Heart left ventricle (tissue), 16 donors: ENCODE measurements at regions not wholly inside any gene's neighbourhood (a gene's known extent, or its start where the extent isn't known, plus 50 kb on each side); places are given as distances from the start of the nearest gene placed in this dataset.

Experiments used
- ATAC-seq, 4 donors: fragments of 200-7000 bp; cut with Tn5 transposase; one replicate each; pipeline ENCODE4 v1.9.1; 2020 to 2022; ENCODE audit warnings: moderate library complexity in 4 of 4, mild to moderate bottlenecking in 3 of 4, moderate number of reproducible peaks in 1 of 4
- DNase-seq, 5 donors: peaks; one replicate each; pipeline ENCODE4 v3.0.0-alpha.2; 2020
- H3K27ac ChIP-seq, 12 donors: fragments of 200-600 bp; sonication (generic) in 4 of 12; one replicate each; pipeline versions ENCODE4 v1.5.0 to v1.8.0; 2016 to 2022; ENCODE audit warnings: mild to moderate bottlenecking in 2 of 12
- H3K27me3 ChIP-seq, 9 donors: fragments of 200-600 bp; sonication (generic) in 2 of 9; one replicate each; pipeline versions ENCODE4 v1.5.1 to v1.8.0; 2016 to 2022; ENCODE audit warnings: mild to moderate bottlenecking in 3 of 9
- H3K36me3 ChIP-seq, 9 donors: fragments of 200-600 bp; sonication (generic) in 2 of 9; one replicate each; pipeline versions ENCODE4 v1.5.0 to v1.8.0; 2018 to 2022; ENCODE audit warnings: mild to moderate bottlenecking in 2 of 9
- H3K4me1 ChIP-seq, 12 donors: fragments of 200-600 bp; sonication (generic) in 4 of 12; one replicate each; pipeline versions ENCODE4 v1.5.0 to v1.8.0; 2016 to 2022; ENCODE audit warnings: mild to moderate bottlenecking in 3 of 12
- H3K4me3 ChIP-seq, 12 donors: fragments of 200-600 bp; sonication (generic) in 4 of 12; one replicate each; pipeline versions ENCODE4 v1.5.0 to v1.8.0; 2017 to 2022; ENCODE audit warnings: mild to moderate bottlenecking in 9 of 12, moderate library complexity in 4 of 12
- H3K9me3 ChIP-seq, 12 donors: fragments of 200-600 bp; sonication (generic) in 4 of 12; one replicate each; pipeline versions ENCODE4 v1.5.0 to v1.8.0; 2016 to 2022; ENCODE audit warnings: mild to moderate bottlenecking in 1 of 12
- CTCF ChIP-seq, 12 donors: fragments of 200-600 bp; sonication (generic) in 4 of 12; IDR thresholded peaks; one replicate each; pipeline versions ENCODE4 v1.5.0 to v1.8.0; 2018 to 2022; ENCODE audit warnings: antibody characterized with exemption in 12 of 12, mild to moderate bottlenecking in 5 of 12
- POLR2A ChIP-seq, 2 donors: fragments of 450-650 bp; IDR thresholded peaks; one replicate each; pipeline ENCODE4 v1.6.1; 2017; ENCODE audit warnings: antibody characterized with exemption in 2 of 2, mild to moderate bottlenecking in 2 of 2, moderate library complexity in 2 of 2
- WGBS, 4 donors: extraction: QIAGEN DNeasy Blood & Tissue Kit in 2 of 4; methylation state at CpG; one replicate each; pipeline versions ENCODE4 v1.1.5 to v1.1.7; 2013 to 2018; 5-methylcytosine and 5-hydroxymethylcytosine counted together
- intact Hi-C, 10 donors: fragments of 100-400 bp; cut with DNase I; formaldehyde crosslinking; loops; one replicate each; pipeline versions ENCODE4 v1.11.1 to v1.14.2; 2022
- donor health status: ischemic (EF 13 %, LVEDD 7.1; RV severe dilation, severe dysfunction).
- donor health status: healthy with polysubstance abuse.
- donor health status: DM: no; HTN: yes; CAD: no.
- donor health status: DM: no; HTN: no; CAD: no.
- donor health status: ischemic (EF 25% LVEDD 6.9; RV normal size, moderate dysfunction).
- donor health status: ischemic (EF 25% LVEDD 5.7; RV mildly dilated, moderate dysfunction).
- donor health status: healthy.
- donor health status: DM: yes; HTN: yes; CAD: no.
- donor health status: ischemic (EF 35%, LVEDD 5.7; RV mildly dilated, moderate dysfunction).
- donor health status: nonischemic (EF 11% LVEDD 7.7; RV severe dilation, severe dysfunction).
- donor health status: DM: yes; HTN: yes; CAD: no.
- donor health status: PGD.
- donor health status: ischemic (EF 29% LVEDD 5.4; RV normal size, mild dysfunction).
- donor health status: nonischemic (EF 23%, LVEDD 6.1; RV moderate dilation, normal function).

GRCh38 chr2:51256736-51257135, 224.8 kb upstream of the NRXN1 start:
- Histone ChIP-seq H3K36me3 (no peaks in the 10 kb centered on the region), H3K9me3 (peaks cover 0 to 17% (median 0%) of the 10 kb centered on the region in 12 donors), H3K4me3 (no peak overlapping the region), H3K27me3 (no peaks in the 10 kb centered on the region), H3K4me1 (no peaks in the 10 kb centered on the region), H3K27ac (no peak overlapping the region)
- no peak for TF ChIP-seq POLR2A (IDR thresholded peaks at IDR 0.05)
- TF ChIP-seq CTCF (IDR thresholded peaks at IDR 0.05), result no peak
- WGBS, 4 donors, result 84 to 88% (median 85%) methylated on average over 5 of the region's 5 CpGs
- DNase-seq, result no peak
- no peak for ATAC-seq
- intact Hi-C loops, result no loop called here

- Histone ChIP-seq H3K27me3 (no peaks in the 10 kb centered on the region), H3K9me3 (peaks cover 0 to 17% (median 0%) of the 10 kb centered on the region in 12 donors), H3K27ac (no peak overlapping the region), H3K36me3 (no peaks in the 10 kb centered on the region), H3K4me1 (no peaks in the 10 kb centered on the region), H3K4me3 (no peak overlapping the region)
- ATAC-seq (no peak), DNase-seq (no peak)
- TF ChIP-seq POLR2A (IDR thresholded peaks at IDR 0.05) (no peak), CTCF (IDR thresholded peaks at IDR 0.05) (no peak)
- intact Hi-C loops, result no loop called here
- 69 to 80% (median 74%) methylated on average over 2 of the region's 2 CpGs for WGBS, 4 donors
Observed at GRCh38 chr2:51251356-51251755, 219.4 kb upstream of the NRXN1 start.

GRCh38 chr2:51247252-51247805, 215.4 kb upstream of the NRXN1 start:
- no peaks in the 10 kb centered on the region for H3K9me3 ChIP-seq
- DNase-seq (no peak), ATAC-seq (no peak)
- H3K4me3 ChIP-seq, result no peak overlapping the region
- no peaks in the 10 kb centered on the region for H3K27me3 ChIP-seq
- intact Hi-C loops, result no loop called here
- no peaks in the 10 kb centered on the region for H3K36me3 ChIP-seq
- 76 to 84% (median 81%) methylated on average over 7 of the region's 7 CpGs for WGBS, 4 donors
- no peaks in the 10 kb centered on the region for H3K4me1 ChIP-seq
- H3K27ac ChIP-seq, result no peak overlapping the region
- TF ChIP-seq CTCF (IDR thresholded peaks at IDR 0.05) (no peak), POLR2A (IDR thresholded peaks at IDR 0.05) (no peak)

- no peak for TF ChIP-seq CTCF (IDR thresholded peaks at IDR 0.05)
- no peak for TF ChIP-seq POLR2A (IDR thresholded peaks at IDR 0.05)
- DNase-seq, result no peak
- no peaks in the 10 kb centered on the region for H3K9me3 ChIP-seq
- no peak overlapping the region for H3K4me3 ChIP-seq
- H3K4me1 ChIP-seq, result no peaks in the 10 kb centered on the region
- intact Hi-C loops, result no loop called here
- ATAC-seq, result no peak
- no peaks in the 10 kb centered on the region for H3K36me3 ChIP-seq
- H3K27ac ChIP-seq, result no peak overlapping the region
- no peaks in the 10 kb centered on the region for H3K27me3 ChIP-seq
Observed at GRCh38 chr2:51243892-51244535, 212.1 kb upstream of the NRXN1 start.
